ENCODE measurements at regions not wholly inside any gene's neighbourhood (a gene's known extent, or its start where the extent isn't known, plus 50 kb on each side); places are given as distances from the start of the nearest gene placed in this dataset.

DNA sequence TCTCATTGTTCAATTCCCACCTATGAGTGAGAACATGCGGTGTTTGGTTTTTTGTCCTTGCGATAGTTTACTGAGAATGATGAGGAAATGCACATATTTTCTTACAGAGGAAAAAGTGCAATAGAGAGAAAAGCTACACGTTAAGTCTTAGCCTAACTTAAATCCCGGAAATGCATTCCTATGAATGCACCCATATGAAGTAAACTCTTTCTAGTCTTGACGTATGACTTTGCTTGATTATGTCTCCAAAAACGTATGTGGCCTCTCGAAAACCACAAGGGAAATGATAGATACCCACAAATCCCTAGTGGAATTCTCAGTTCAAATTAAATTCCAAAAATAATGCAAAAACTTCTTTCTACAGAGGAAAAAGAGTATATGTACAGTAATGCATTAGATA lies 90.7 kb upstream of the SASH1 start:
- H3K4me3 ChIP-seq (ENCODE audit: low read length in 2 of 2): no peak overlapping the region
- peaks cover 2% of the 10 kb centered on the region in 2 donors for H3K27me3 ChIP-seq (ENCODE audit: control insufficient read depth in 2 of 2, insufficient read depth in 1 of 2, low read length in 1 of 2)
- DNase-seq (ENCODE audit: low read depth in 6 of 9, low spot score in 9 of 9): no peak
- H3K27ac ChIP-seq (ENCODE audit: low read depth in 1 of 2, low read length in 1 of 2): no peak overlapping the region
- 85% methylated on average over 7 of the region's 7 CpGs for WGBS
- H3K4me1 ChIP-seq (ENCODE audit: control insufficient read depth in 2 of 2, insufficient read depth in 2 of 2, low read length in 2 of 2): peaks cover 7 to 12% of the 10 kb centered on the region in 2 donors
- H3K9me3 ChIP-seq (ENCODE audit: control insufficient read depth in 2 of 2, insufficient read depth in 1 of 2, low read length in 1 of 2): no peaks in the 10 kb centered on the region
- H3K36me3 ChIP-seq (ENCODE audit: control insufficient read depth in 2 of 2, insufficient read depth in 2 of 2, low read length in 1 of 2): no peaks in the 10 kb centered on the region

GRCh38 chr6:148257810-148258209 lies 84.8 kb upstream of the SASH1 start:
- H3K27me3 ChIP-seq (ENCODE audit: control insufficient read depth in 2 of 2, insufficient read depth in 1 of 2, low read length in 1 of 2): peaks cover 0 to 3% of the 10 kb centered on the region in 2 donors
- H3K36me3 ChIP-seq (ENCODE audit: control insufficient read depth in 2 of 2, insufficient read depth in 2 of 2, low read length in 1 of 2): no peaks in the 10 kb centered on the region
- no peak overlapping the region for H3K4me3 ChIP-seq (ENCODE audit: low read length in 2 of 2)
- whole genome bisulfite sequencing: 97% methylated on average over 6 of the region's 6 CpGs
- no peak for DNase-seq (ENCODE audit: low read depth in 6 of 9, low spot score in 9 of 9)
- H3K27ac ChIP-seq (ENCODE audit: low read depth in 1 of 2, low read length in 1 of 2): no peak overlapping the region
- no peaks in the 10 kb centered on the region for H3K4me1 ChIP-seq (ENCODE audit: control insufficient read depth in 2 of 2, insufficient read depth in 2 of 2, low read length in 2 of 2)
- H3K9me3 ChIP-seq (ENCODE audit: control insufficient read depth in 2 of 2, insufficient read depth in 1 of 2, low read length in 1 of 2): peaks cover 0 to 3% of the 10 kb centered on the region in 2 donors

DNA sequence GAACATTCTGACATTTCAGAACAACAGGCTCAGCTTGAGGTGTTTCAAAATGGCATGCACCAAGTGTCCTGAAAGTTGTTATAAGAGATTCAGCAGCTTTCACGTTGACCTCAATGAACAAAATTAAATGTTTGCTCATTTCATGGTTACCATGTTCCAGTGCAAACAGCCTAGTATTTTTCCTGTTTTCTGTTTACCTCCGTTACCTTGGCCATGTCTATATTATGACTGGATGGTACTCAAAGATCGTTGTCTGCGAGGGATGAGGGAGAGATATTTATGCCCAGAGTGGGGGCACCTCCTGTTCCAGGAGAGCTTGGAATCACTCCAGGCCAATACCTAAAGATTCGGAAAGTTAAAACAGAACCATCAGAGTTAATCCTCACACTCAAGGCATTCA lies 83.8 kb upstream of the SASH1 start:
- no peak for DNase-seq (ENCODE audit: low read depth in 6 of 9, low spot score in 9 of 9)
- Histone ChIP-seq H3K36me3 (ENCODE audit: control insufficient read depth in 2 of 2, insufficient read depth in 2 of 2, low read length in 1 of 2) (no peaks in the 10 kb centered on the region), H3K27me3 (ENCODE audit: control insufficient read depth in 2 of 2, insufficient read depth in 1 of 2, low read length in 1 of 2) (peaks cover 0 to 5% of the 10 kb centered on the region in 2 donors), H3K9me3 (ENCODE audit: control insufficient read depth in 2 of 2, insufficient read depth in 1 of 2, low read length in 1 of 2) (peaks cover 0 to 3% of the 10 kb centered on the region in 2 donors), H3K4me3 (ENCODE audit: low read length in 2 of 2) (no peak overlapping the region), H3K27ac (ENCODE audit: low read depth in 1 of 2, low read length in 1 of 2) (no peak overlapping the region), H3K4me1 (ENCODE audit: control insufficient read depth in 2 of 2, insufficient read depth in 2 of 2, low read length in 2 of 2) (no peaks in the 10 kb centered on the region)
- 95% methylated on average over 5 of the region's 5 CpGs for WGBS

DNA sequence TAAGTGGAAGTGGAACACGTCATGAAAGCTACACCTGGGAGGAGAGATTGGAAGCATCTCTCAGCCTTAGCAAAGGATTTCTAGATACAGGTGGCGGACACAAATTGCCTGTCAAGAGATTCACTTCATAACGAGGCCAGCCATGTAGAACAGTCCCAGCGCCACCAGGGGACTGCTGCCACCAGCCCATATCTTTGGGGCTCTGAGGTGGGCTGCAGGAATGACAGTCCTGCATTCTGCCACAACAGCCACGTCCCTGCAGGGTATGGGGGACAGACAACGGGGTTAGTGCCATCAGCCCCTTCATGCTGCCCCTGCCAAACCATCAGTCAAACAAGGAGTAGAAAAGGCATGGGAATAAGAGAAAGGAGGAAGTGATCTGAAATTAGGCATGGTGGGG lies 81.2 kb upstream of the SASH1 start:
- DNase-seq (ENCODE audit: low read depth in 6 of 9, low spot score in 9 of 9): no peak
- H3K27ac ChIP-seq (ENCODE audit: low read depth in 1 of 2, low read length in 1 of 2): no peak overlapping the region
- H3K9me3 ChIP-seq (ENCODE audit: control insufficient read depth in 2 of 2, insufficient read depth in 1 of 2, low read length in 1 of 2): peaks cover 0 to 3% of the 10 kb centered on the region in 2 donors
- no peaks in the 10 kb centered on the region for H3K36me3 ChIP-seq (ENCODE audit: control insufficient read depth in 2 of 2, insufficient read depth in 2 of 2, low read length in 1 of 2)
- 88% methylated on average over 6 of the region's 6 CpGs for WGBS
- no peak overlapping the region for H3K4me3 ChIP-seq (ENCODE audit: low read length in 2 of 2)
- H3K4me1 ChIP-seq (ENCODE audit: control insufficient read depth in 2 of 2, insufficient read depth in 2 of 2, low read length in 2 of 2): no peaks in the 10 kb centered on the region
- H3K27me3 ChIP-seq (ENCODE audit: control insufficient read depth in 2 of 2, insufficient read depth in 1 of 2, low read length in 1 of 2): peaks cover 0 to 8% of the 10 kb centered on the region in 2 donors

GRCh38 chr6:148263010-148263409 lies 79.6 kb upstream of the SASH1 start:
- H3K4me3 ChIP-seq (ENCODE audit: low read length in 2 of 2): no peak overlapping the region
- H3K4me1 ChIP-seq (ENCODE audit: control insufficient read depth in 2 of 2, insufficient read depth in 2 of 2, low read length in 2 of 2): no peaks in the 10 kb centered on the region
- no peak for DNase-seq (ENCODE audit: low read depth in 6 of 9, low spot score in 9 of 9)
- H3K36me3 ChIP-seq (ENCODE audit: control insufficient read depth in 2 of 2, insufficient read depth in 2 of 2, low read length in 1 of 2): no peaks in the 10 kb centered on the region
- peaks cover 0 to 8% of the 10 kb centered on the region in 2 donors for H3K27me3 ChIP-seq (ENCODE audit: control insufficient read depth in 2 of 2, insufficient read depth in 1 of 2, low read length in 1 of 2)
- H3K9me3 ChIP-seq (ENCODE audit: control insufficient read depth in 2 of 2, insufficient read depth in 1 of 2, low read length in 1 of 2): peaks cover 0 to 3% of the 10 kb centered on the region in 2 donors
- WGBS: 89% methylated on average over 3 of the region's 3 CpGs
- H3K27ac ChIP-seq (ENCODE audit: low read depth in 1 of 2, low read length in 1 of 2): no peak overlapping the region

DNA sequence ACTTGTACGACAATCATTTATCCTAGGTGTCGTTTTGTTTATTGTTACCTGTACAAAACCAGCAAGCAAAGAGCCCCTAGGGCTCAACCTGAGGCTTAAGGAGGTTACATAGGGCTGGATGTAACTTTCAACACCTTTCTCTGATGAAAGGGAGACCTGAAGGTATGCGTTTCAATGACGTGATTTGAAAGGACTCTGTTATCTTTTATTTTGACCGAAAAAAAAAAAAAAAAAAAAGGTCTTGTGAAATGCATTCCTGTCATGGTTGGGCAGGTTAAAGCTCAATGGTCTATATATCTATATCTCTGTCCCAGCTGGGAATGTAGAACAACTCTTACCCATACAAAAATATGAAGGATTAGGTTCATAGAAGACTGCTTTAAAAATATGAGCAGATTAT lies 78.7 kb upstream of the SASH1 start:
- DNase-seq (ENCODE audit: low read depth in 6 of 9, low spot score in 9 of 9): no peak
- Histone ChIP-seq H3K27ac (ENCODE audit: low read depth in 1 of 2, low read length in 1 of 2) (no peak overlapping the region), H3K4me3 (ENCODE audit: low read length in 2 of 2) (no peak overlapping the region), H3K36me3 (ENCODE audit: control insufficient read depth in 2 of 2, insufficient read depth in 2 of 2, low read length in 1 of 2) (no peaks in the 10 kb centered on the region), H3K4me1 (ENCODE audit: control insufficient read depth in 2 of 2, insufficient read depth in 2 of 2, low read length in 2 of 2) (no peaks in the 10 kb centered on the region), H3K9me3 (ENCODE audit: control insufficient read depth in 2 of 2, insufficient read depth in 1 of 2, low read length in 1 of 2) (peaks cover 0 to 3% of the 10 kb centered on the region in 2 donors), H3K27me3 (ENCODE audit: control insufficient read depth in 2 of 2, insufficient read depth in 1 of 2, low read length in 1 of 2) (peaks cover 0 to 8% of the 10 kb centered on the region in 2 donors)
- WGBS: 73% methylated on average over 5 of the region's 5 CpGs

DNA sequence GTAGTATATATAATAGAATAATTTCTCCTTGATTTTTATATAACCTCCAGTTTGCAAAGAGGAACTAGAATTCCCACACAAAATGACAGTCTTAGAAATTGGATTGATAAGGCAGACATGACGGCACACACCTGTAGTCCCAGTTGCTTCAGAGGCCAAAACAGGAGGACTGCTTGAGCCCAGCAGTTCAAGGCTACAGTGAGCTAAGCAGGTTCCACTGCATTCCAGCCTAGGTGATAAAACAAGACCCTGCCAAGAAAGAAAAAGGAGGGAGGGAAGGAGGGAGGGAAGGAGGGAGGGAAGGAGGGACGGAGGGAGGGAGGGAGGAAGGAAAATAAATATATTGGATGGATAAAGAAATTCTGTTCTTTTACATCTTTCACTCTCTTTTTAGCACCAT lies 77.6 kb upstream of the SASH1 start:
- Histone ChIP-seq H3K36me3 (ENCODE audit: control insufficient read depth in 2 of 2, insufficient read depth in 2 of 2, low read length in 1 of 2) (no peaks in the 10 kb centered on the region), H3K27me3 (ENCODE audit: control insufficient read depth in 2 of 2, insufficient read depth in 1 of 2, low read length in 1 of 2) (peaks cover 0 to 7% of the 10 kb centered on the region in 2 donors), H3K9me3 (ENCODE audit: control insufficient read depth in 2 of 2, insufficient read depth in 1 of 2, low read length in 1 of 2) (peaks cover 0 to 3% of the 10 kb centered on the region in 2 donors), H3K27ac (ENCODE audit: low read depth in 1 of 2, low read length in 1 of 2) (no peak overlapping the region), H3K4me1 (ENCODE audit: control insufficient read depth in 2 of 2, insufficient read depth in 2 of 2, low read length in 2 of 2) (no peaks in the 10 kb centered on the region), H3K4me3 (ENCODE audit: low read length in 2 of 2) (no peak overlapping the region)
- no peak for DNase-seq (ENCODE audit: low read depth in 6 of 9, low spot score in 9 of 9)
- 97% methylated on average over 2 of the region's 2 CpGs for WGBS

GRCh38 chr6:148269386-148269785 lies 73.3 kb upstream of the SASH1 start:
- Histone ChIP-seq H3K9me3 (ENCODE audit: control insufficient read depth in 2 of 2, insufficient read depth in 1 of 2, low read length in 1 of 2) (no peaks in the 10 kb centered on the region), H3K27ac (ENCODE audit: low read depth in 1 of 2, low read length in 1 of 2) (no peak overlapping the region), H3K4me1 (ENCODE audit: control insufficient read depth in 2 of 2, insufficient read depth in 2 of 2, low read length in 2 of 2) (no peaks in the 10 kb centered on the region), H3K4me3 (ENCODE audit: low read length in 2 of 2) (no peak overlapping the region), H3K27me3 (ENCODE audit: control insufficient read depth in 2 of 2, insufficient read depth in 1 of 2, low read length in 1 of 2) (peaks cover 0 to 7% of the 10 kb centered on the region in 2 donors), H3K36me3 (ENCODE audit: control insufficient read depth in 2 of 2, insufficient read depth in 2 of 2, low read length in 1 of 2) (no peaks in the 10 kb centered on the region)
- DNase-seq (ENCODE audit: low read depth in 6 of 9, low spot score in 9 of 9): no peak
- 97% methylated on average over 3 of the region's 3 CpGs for WGBS

GRCh38 chr6:148271711-148272439 lies 70.8 kb upstream of the SASH1 start:
- peaks cover 0 to 4% of the 10 kb centered on the region in 2 donors for H3K27me3 ChIP-seq (ENCODE audit: control insufficient read depth in 2 of 2, insufficient read depth in 1 of 2, low read length in 1 of 2)
- H3K4me3 ChIP-seq (ENCODE audit: low read length in 2 of 2): no peak overlapping the region
- no peaks in the 10 kb centered on the region for H3K9me3 ChIP-seq (ENCODE audit: control insufficient read depth in 2 of 2, insufficient read depth in 1 of 2, low read length in 1 of 2)
- peak overlapping the region in 1 of 2 donors; percentile 29 for H3K27ac ChIP-seq (ENCODE audit: low read depth in 1 of 2, low read length in 1 of 2)
- no peaks in the 10 kb centered on the region for H3K4me1 ChIP-seq (ENCODE audit: control insufficient read depth in 2 of 2, insufficient read depth in 2 of 2, low read length in 2 of 2)
- DNase-seq (ENCODE audit: low read depth in 6 of 9, low spot score in 9 of 9): no peak
- H3K36me3 ChIP-seq (ENCODE audit: control insufficient read depth in 2 of 2, insufficient read depth in 2 of 2, low read length in 1 of 2): no peaks in the 10 kb centered on the region
- WGBS: 74% methylated on average over 11 of the region's 11 CpGs

Measured in thymus (tissue), 11 donors.